Fibroblast of lung (primary cell): ENCODE measurements at regions not wholly inside any gene's neighbourhood (a gene's known extent, or its start where the extent isn't known, plus 50 kb on each side); places are given as distances from the start of the nearest gene placed in this dataset.
"Not testable (repeated sequence)": the region's sequence is repeated elsewhere in the genome, so short reads cannot be mapped to it uniquely, and the experiment has no call there.

Source experiments
- DNase-seq, 2 donors: peaks; one replicate each; pipeline versions ENCODE4 v3.0.0 to v3.0.0-alpha.2; 2010; ENCODE audit warnings: low read depth in 2 of 2
- H2AFZ ChIP-seq: 2 replicates; pipeline ENCODE4 v1.5.1; 2012; ENCODE audit warnings: low read length, control low read depth, inconsistent platforms
- H3K27ac ChIP-seq: 2 replicates; pipeline ENCODE4 v1.5.1; 2011; ENCODE audit warnings: low read length, control low read depth; ENCODE audit not compliant: insufficient read depth
- H3K27me3 ChIP-seq: 2 replicates; pipeline ENCODE4 v1.5.1; 2011; ENCODE audit warnings: mild to moderate bottlenecking, low read length; ENCODE audit not compliant: control insufficient read depth, insufficient read depth
- H3K36me3 ChIP-seq: 2 replicates; pipeline ENCODE4 v1.5.1; 2011; ENCODE audit warnings: low read length; ENCODE audit not compliant: control insufficient read depth, insufficient read depth
- H3K4me1 ChIP-seq: 2 replicates; pipeline ENCODE4 v1.5.1; 2011; ENCODE audit warnings: low read length; ENCODE audit not compliant: control insufficient read depth, insufficient read depth; ENCODE audit errors: extremely low read depth
- H3K4me2 ChIP-seq: 2 replicates; pipeline ENCODE4 v1.5.1; 2011; ENCODE audit warnings: low read length, control low read depth; ENCODE audit not compliant: insufficient read depth; ENCODE audit errors: extremely low read depth
- H3K4me3 ChIP-seq, 4 experiments: fragments of 200-600 bp in 1 of 4; sonication (generic) in 1 of 4; replicated peaks in 1 of 4; 2 replicates each; pipeline ENCODE4 v1.5.1; 2011 to 2016; ENCODE audit warnings: low read length in 4 of 4, low read depth in 3 of 4, mild to moderate bottlenecking in 3 of 4, control low read depth in 2 of 4, inconsistent platforms in 1 of 4, mixed read lengths in 1 of 4; ENCODE audit not compliant: insufficient read depth in 1 of 4; ENCODE audit errors: control extremely low read depth in 1 of 4
- H3K79me2 ChIP-seq: 2 replicates; pipeline ENCODE4 v1.5.1; 2012; ENCODE audit warnings: mild to moderate bottlenecking, low read length, inconsistent platforms; ENCODE audit not compliant: control insufficient read depth, insufficient read depth
- H3K9ac ChIP-seq: 2 replicates; pipeline ENCODE4 v1.5.1; 2011; ENCODE audit warnings: mild to moderate bottlenecking, low read length, control low read depth; ENCODE audit not compliant: insufficient read depth
- H3K9me3 ChIP-seq: 2 replicates; pipeline ENCODE4 v1.5.1; 2012; ENCODE audit warnings: low read depth, low read length; ENCODE audit not compliant: control insufficient read depth, insufficient read depth
- H4K20me1 ChIP-seq: 2 replicates; pipeline ENCODE4 v1.5.1; 2011; ENCODE audit warnings: low read length; ENCODE audit not compliant: control insufficient read depth, insufficient read depth; ENCODE audit errors: extremely low read depth
- EZH2 ChIP-seq: IDR thresholded peaks from 2 replicates; pipeline ENCODE4 v1.5.1; 2012; ENCODE audit warnings: low read length, control low read depth, mild to moderate bottlenecking; ENCODE audit errors: missing control alignments
- TF ChIP-seq, protein P1 (sequence below), 2 donors: IDR thresholded peaks in 1 of 2; conservative IDR thresholded peaks in 1 of 2; 1 replicate in 1 of 2; 2 replicates in 1 of 2; pipeline ENCODE4 v1.5.1; 2011 to 2012; ENCODE audit warnings: low read length in 2 of 2, control low read depth in 1 of 2, inconsistent platforms in 1 of 2, low read depth in 1 of 2, mild to moderate bottlenecking in 1 of 2

DNA sequence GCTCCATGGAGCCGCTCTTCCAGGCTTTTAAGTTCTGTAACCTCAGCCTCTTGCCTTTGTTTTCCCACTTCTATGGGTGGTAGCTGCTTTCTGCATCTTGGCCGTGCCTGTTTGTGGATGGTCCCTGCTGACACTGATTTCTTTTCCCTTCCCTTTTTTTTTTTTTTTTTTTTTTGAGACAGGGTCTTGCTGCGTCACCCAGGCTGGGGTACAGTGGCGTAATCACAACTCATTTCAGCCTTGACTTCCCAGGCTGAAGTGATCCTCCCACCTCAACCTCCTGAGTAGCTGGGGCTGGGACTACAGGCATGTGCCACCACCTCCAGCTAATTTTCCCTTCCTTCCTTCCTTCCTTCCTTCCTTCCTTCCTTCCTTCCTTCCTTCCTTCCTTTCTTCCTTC, 57.7 kb upstream of the EP300 start:
- Histone ChIP-seq H3K79me2 (no peaks in the 10 kb centered on the region), H3K4me3 (no peak overlapping the region), H3K9me3 (no peaks in the 10 kb centered on the region), H3K4me1 (no peaks in the 10 kb centered on the region), H3K4me2 (no peak overlapping the region), H3K9ac (no peak overlapping the region), H4K20me1 (no peaks in the 10 kb centered on the region), H3K36me3 (no peaks in the 10 kb centered on the region), H2AFZ (no peak overlapping the region), H3K27me3 (peaks cover 6% of the 10 kb centered on the region), H3K27ac (no peak overlapping the region)
- TF ChIP-seq, protein P1, sequence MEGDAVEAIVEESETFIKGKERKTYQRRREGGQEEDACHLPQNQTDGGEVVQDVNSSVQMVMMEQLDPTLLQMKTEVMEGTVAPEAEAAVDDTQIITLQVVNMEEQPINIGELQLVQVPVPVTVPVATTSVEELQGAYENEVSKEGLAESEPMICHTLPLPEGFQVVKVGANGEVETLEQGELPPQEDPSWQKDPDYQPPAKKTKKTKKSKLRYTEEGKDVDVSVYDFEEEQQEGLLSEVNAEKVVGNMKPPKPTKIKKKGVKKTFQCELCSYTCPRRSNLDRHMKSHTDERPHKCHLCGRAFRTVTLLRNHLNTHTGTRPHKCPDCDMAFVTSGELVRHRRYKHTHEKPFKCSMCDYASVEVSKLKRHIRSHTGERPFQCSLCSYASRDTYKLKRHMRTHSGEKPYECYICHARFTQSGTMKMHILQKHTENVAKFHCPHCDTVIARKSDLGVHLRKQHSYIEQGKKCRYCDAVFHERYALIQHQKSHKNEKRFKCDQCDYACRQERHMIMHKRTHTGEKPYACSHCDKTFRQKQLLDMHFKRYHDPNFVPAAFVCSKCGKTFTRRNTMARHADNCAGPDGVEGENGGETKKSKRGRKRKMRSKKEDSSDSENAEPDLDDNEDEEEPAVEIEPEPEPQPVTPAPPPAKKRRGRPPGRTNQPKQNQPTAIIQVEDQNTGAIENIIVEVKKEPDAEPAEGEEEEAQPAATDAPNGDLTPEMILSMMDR (conservative IDR thresholded peaks at IDR 0.05 in 1 of 2, IDR thresholded peaks at IDR 0.05 in 1 of 2; ENCODE audit: low read depth in 1 of 2, low read length in 2 of 2), result no peak
- no peak for TF ChIP-seq EZH2
- no peak for DNase-seq

DNA sequence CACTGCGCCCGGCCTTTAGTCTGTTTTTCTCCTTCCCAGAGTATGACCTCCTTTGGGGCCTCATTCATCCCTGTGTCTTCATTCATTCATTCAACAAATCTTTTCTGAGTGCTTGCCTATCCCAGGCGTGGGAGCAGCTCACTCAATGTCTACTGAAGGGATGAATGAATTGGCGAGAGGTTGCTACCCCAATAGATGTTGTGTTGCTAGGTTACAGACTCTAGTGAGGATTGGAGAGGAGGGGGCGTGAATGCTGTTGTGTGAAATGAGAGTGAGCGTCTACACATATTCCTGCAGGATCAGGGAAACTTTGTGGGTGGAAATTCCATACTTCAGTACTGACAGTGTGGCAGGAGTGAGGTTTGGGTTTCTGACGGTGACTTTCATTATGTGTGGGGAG, 55.5 kb upstream of the EP300 start:
- Histone ChIP-seq H3K9ac (no peak overlapping the region), H3K79me2 (no peaks in the 10 kb centered on the region), H3K4me1 (no peaks in the 10 kb centered on the region), H3K36me3 (no peaks in the 10 kb centered on the region), H2AFZ (no peak overlapping the region), H3K4me3 (no peak overlapping the region), H3K27me3 (peaks cover 6% of the 10 kb centered on the region), H3K9me3 (no peaks in the 10 kb centered on the region), H4K20me1 (no peaks in the 10 kb centered on the region), H3K27ac (no peak overlapping the region), H3K4me2 (no peak overlapping the region)
- no peak for DNase-seq
- TF ChIP-seq, protein P1 (conservative IDR thresholded peaks at IDR 0.05 in 1 of 2, IDR thresholded peaks at IDR 0.05 in 1 of 2; ENCODE audit: low read depth in 1 of 2, low read length in 2 of 2), result no peak
- no peak for TF ChIP-seq EZH2

- Histone ChIP-seq H3K4me2 (no peak overlapping the region), H3K4me1 (no peaks in the 10 kb centered on the region), H3K27ac (no peak overlapping the region), H2AFZ (no peak overlapping the region), H3K36me3 (no peaks in the 10 kb centered on the region), H3K9me3 (no peaks in the 10 kb centered on the region), H4K20me1 (no peaks in the 10 kb centered on the region), H3K9ac (no peak overlapping the region), H3K4me3 (no peak overlapping the region), H3K27me3 (peaks cover 6% of the 10 kb centered on the region), H3K79me2 (no peaks in the 10 kb centered on the region)
- no peak for DNase-seq
- TF ChIP-seq EZH2, result no peak
- TF ChIP-seq, protein P1 (conservative IDR thresholded peaks at IDR 0.05 in 1 of 2, IDR thresholded peaks at IDR 0.05 in 1 of 2; ENCODE audit: low read depth in 1 of 2, low read length in 2 of 2), result no peak
Observed at GRCh38 chr22:41038732-41039131, 53.7 kb upstream of the EP300 start.

GRCh38 chr22:41039641-41040040, 52.8 kb upstream of the EP300 start:
- H3K9me3 ChIP-seq, H2AFZ ChIP-seq: not testable (repeated sequence)

More at GRCh38 chr22:41039641-41040040, 52.8 kb upstream of the EP300 start:
- H4K20me1 ChIP-seq, H3K9ac ChIP-seq, H3K36me3 ChIP-seq, H3K27ac ChIP-seq, H3K27me3 ChIP-seq, H3K4me3 ChIP-seq, H3K79me2 ChIP-seq, DNase-seq, H3K4me1 ChIP-seq, H3K4me2 ChIP-seq: not testable (repeated sequence)
